Stimulated activated CD4-positive, alpha-beta T cell treated with anti-CD3 and anti-CD28 coated beads, Interleukin-12 subunit alpha, Interleukin-12 subunit beta, amount 100 ng/mL, for 4 hours (primary cell): ENCODE measurements at regions not wholly inside any gene's neighbourhood (a gene's known extent, or its start where the extent isn't known, plus 50 kb on each side); places are given as distances from the start of the nearest gene placed in this dataset.
"Not testable (repeated sequence)": the region's sequence is repeated elsewhere in the genome, so short reads cannot be mapped to it uniquely, and the experiment has no call there.

ENCODE experiments used
- DNase-seq: peaks from one replicate; pipeline ENCODE4 v3.0.0-alpha.2; 2020

- no peak for DNase-seq
Measured at GRCh38 chr5:163022582-163023128, 414.7 kb upstream of the CCNG1 start.

GRCh38 chr5:163023846-163024245 lies 413.5 kb upstream of the CCNG1 start:
- no peak for DNase-seq

- no peak for DNase-seq
Measured at GRCh38 chr5:163024936-163025335, 412.5 kb upstream of the CCNG1 start.

- DNase-seq: no peak
Measured at GRCh38 chr5:163033656-163034055, 403.7 kb upstream of the CCNG1 start.

- no peak for DNase-seq
Measured at GRCh38 chr5:163041254-163041653, 396.1 kb upstream of the CCNG1 start.

GRCh38 chr5:163079618-163080017 lies 357.8 kb upstream of the CCNG1 start:
- no peak for DNase-seq

- no peak for DNase-seq
Measured at GRCh38 chr5:163089230-163089629, 348.2 kb upstream of the CCNG1 start.

GRCh38 chr5:163089926-163090325 lies 347.5 kb upstream of the CCNG1 start:
- no peak for DNase-seq

- DNase-seq: no peak
Measured at GRCh38 chr5:163094492-163095180, 342.8 kb upstream of the CCNG1 start.

GRCh38 chr5:163104464-163104863 lies 332.9 kb upstream of the CCNG1 start:
- DNase-seq: no peak

GRCh38 chr5:163105456-163105855 lies 331.9 kb upstream of the CCNG1 start:
- no peak for DNase-seq

- DNase-seq: no peak
Measured at GRCh38 chr5:163106098-163106497, 331.3 kb upstream of the CCNG1 start.

GRCh38 chr5:163108351-163108750 lies 329.0 kb upstream of the CCNG1 start:
- DNase-seq: no peak

- no peak for DNase-seq
Measured at GRCh38 chr5:163115011-163115410, 322.4 kb upstream of the CCNG1 start.

GRCh38 chr5:163116618-163117017 lies 320.8 kb upstream of the CCNG1 start:
- not testable (repeated sequence) for DNase-seq

- DNase-seq: no peak
Measured at GRCh38 chr5:163134061-163134460, 303.3 kb upstream of the CCNG1 start.

GRCh38 chr5:163135849-163136248 lies 301.5 kb upstream of the CCNG1 start:
- no peak for DNase-seq

GRCh38 chr5:163161512-163161911 lies 275.9 kb upstream of the CCNG1 start:
- DNase-seq: no peak

GRCh38 chr5:163162645-163163044 lies 274.8 kb upstream of the CCNG1 start:
- DNase-seq: no peak

- no peak for DNase-seq
Measured at GRCh38 chr5:163163858-163164257, 273.5 kb upstream of the CCNG1 start.

- no peak for DNase-seq
Measured at GRCh38 chr5:163165277-163165676, 272.1 kb upstream of the CCNG1 start.

GRCh38 chr5:163170161-163170560 lies 267.2 kb upstream of the CCNG1 start:
- not testable (repeated sequence) for DNase-seq

- no peak for DNase-seq
Measured at GRCh38 chr5:163172540-163173338, 264.7 kb upstream of the CCNG1 start.

- no peak for DNase-seq
Measured at GRCh38 chr5:163177971-163178370, 259.4 kb upstream of the CCNG1 start.
